Choroid plexus epithelial cell (primary cell): ENCODE measurements at regions not wholly inside any gene's neighbourhood (a gene's known extent, or its start where the extent isn't known, plus 50 kb on each side); places are given as distances from the start of the nearest gene placed in this dataset.

Experiments used
- DNase-seq: peaks from one replicate; pipeline ENCODE4 v3.0.0-alpha.2; 2010; ENCODE audit warnings: low read depth
- H3K4me3 ChIP-seq: 2 replicates; pipeline ENCODE4 v1.5.1; 2011; ENCODE audit warnings: low read depth, mild to moderate bottlenecking, control low read depth, low read length, moderate library complexity
- CTCF ChIP-seq: conservative IDR thresholded peaks from 2 replicates; pipeline ENCODE4 v1.5.1; 2011; ENCODE audit warnings: low read depth, mild to moderate bottlenecking, control low read depth, inconsistent platforms, low read length, moderate library complexity

DNA sequence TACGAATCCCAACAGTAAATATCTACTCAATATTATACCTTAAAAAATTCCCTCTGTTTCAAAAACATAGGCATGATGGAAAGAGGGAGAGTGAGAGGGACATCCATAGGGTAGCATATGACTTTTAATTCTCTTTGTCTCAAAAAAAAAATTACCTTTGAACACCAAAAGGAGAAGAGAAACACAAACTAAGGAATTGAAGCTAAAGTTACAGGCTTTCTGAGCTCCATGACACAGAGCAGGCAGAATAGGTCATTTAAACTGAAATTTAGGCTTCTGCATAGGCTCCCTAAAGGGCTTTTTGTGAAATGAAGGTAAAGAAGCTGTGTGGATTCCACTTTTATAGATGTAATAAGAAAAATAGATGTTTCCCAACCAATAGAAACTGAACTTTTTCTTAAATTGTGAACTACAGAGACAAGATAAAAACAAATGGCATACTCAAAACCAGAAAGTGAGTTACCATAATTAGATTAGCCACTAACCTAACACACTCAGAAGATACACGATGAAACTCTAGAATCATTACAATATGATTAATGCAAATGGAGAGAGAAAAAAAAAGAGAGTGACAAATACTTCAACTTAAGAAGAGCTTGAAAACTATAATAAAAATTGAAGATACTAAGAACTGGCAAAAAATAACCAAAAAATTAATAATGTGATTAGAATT, 584.6 kb downstream of the GABRG1 start:
- no peak overlapping the region for H3K4me3 ChIP-seq
- DNase-seq, result no peak
- TF ChIP-seq CTCF, result no peak

DNA sequence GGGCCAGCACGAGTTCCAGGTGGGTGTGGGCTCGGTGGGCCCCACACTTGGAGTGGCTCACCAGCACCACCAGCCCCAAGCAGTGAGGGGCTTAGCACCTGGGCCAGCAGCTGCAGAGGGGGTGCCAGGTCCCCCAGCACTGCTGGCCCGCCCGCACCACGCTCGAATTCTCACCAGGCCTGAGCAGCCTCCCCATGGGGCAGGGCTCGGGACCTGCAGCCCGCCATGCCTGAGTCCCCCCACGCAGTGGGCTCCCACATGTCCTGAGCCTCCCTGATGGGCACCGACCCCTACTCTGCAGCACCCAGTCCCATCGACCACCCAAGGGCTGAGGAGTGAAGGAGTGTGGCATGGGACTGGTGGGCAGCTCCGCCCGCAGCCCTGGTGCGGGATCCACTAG, 593.4 kb downstream of the GABRG1 start:
- DNase-seq, result no peak
- no peak for TF ChIP-seq CTCF
- H3K4me3 ChIP-seq, result no peak overlapping the region

DNA sequence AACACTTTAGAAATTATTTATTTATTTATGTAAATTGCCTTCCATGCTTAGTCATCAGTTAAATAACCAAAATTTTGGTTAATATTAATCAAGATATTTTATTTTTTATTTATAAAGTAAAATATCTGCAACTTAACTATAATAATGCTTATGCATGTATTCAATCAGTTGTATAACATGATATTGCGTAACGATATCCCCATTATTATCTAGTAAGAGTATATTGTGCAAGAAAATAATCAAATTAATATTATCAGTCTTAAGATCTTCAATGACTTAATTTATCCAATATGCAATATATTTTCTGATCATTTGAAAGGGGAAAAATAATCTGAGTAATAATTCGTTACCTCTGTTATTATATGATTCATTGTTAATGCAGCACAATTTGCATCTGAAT, 596.7 kb downstream of the GABRG1 start:
- TF ChIP-seq CTCF, result no peak
- no peak for DNase-seq
- H3K4me3 ChIP-seq, result no peak overlapping the region

- no peak for TF ChIP-seq CTCF
- DNase-seq, result no peak
- no peak overlapping the region for H3K4me3 ChIP-seq
Measured at GRCh38 chr4:45518832-45519231, 605.0 kb downstream of the GABRG1 start.

GRCh38 chr4:45502471-45502870, 621.4 kb downstream of the GABRG1 start:
- no peak for TF ChIP-seq CTCF
- no peak overlapping the region for H3K4me3 ChIP-seq
- DNase-seq, result no peak

- no peak for DNase-seq
- no peak overlapping the region for H3K4me3 ChIP-seq
- no peak for TF ChIP-seq CTCF
Measured at GRCh38 chr4:45484740-45485139, 639.1 kb downstream of the GABRG1 start.

- no peak for TF ChIP-seq CTCF
- H3K4me3 ChIP-seq, result no peak overlapping the region
- no peak for DNase-seq
Measured at GRCh38 chr4:45482346-45482745, 641.5 kb downstream of the GABRG1 start.
